LNCaP clone FGC (cell line): ENCODE measurements at regions not wholly inside any gene's neighbourhood (a gene's known extent, or its start where the extent isn't known, plus 50 kb on each side); places are given as distances from the start of the nearest gene placed in this dataset.
A peak's percentile ranks its signal among the peaks of the same experiment; 100 is the strongest.

Experiments used
- DNase-seq: peaks from one replicate; pipeline ENCODE4 v3.0.0-alpha.2; 2011; ENCODE audit warnings: low read depth
- H3K4me3 ChIP-seq: 2 replicates; pipeline ENCODE4 v1.5.1; 2011; ENCODE audit warnings: mild to moderate bottlenecking, low read depth, low read length, control low read depth
- TF ChIP-seq, protein P1 (sequence below): IDR thresholded peaks from 2 replicates; pipeline ENCODE4 v1.5.1; 2012; ENCODE audit warnings: mild to moderate bottlenecking; ENCODE audit not compliant: control insufficient read depth, insufficient read depth; ENCODE audit errors: extremely low read depth

GRCh38 chr2:176709149-176709951 is 440.1 kb downstream of the MTX2 start:
- H3K4me3 ChIP-seq, result no peak overlapping the region

GRCh38 chr2:176709991-176710390 is 440.7 kb downstream of the MTX2 start:
- DNase-seq, result no peak
- TF ChIP-seq, protein P1, sequence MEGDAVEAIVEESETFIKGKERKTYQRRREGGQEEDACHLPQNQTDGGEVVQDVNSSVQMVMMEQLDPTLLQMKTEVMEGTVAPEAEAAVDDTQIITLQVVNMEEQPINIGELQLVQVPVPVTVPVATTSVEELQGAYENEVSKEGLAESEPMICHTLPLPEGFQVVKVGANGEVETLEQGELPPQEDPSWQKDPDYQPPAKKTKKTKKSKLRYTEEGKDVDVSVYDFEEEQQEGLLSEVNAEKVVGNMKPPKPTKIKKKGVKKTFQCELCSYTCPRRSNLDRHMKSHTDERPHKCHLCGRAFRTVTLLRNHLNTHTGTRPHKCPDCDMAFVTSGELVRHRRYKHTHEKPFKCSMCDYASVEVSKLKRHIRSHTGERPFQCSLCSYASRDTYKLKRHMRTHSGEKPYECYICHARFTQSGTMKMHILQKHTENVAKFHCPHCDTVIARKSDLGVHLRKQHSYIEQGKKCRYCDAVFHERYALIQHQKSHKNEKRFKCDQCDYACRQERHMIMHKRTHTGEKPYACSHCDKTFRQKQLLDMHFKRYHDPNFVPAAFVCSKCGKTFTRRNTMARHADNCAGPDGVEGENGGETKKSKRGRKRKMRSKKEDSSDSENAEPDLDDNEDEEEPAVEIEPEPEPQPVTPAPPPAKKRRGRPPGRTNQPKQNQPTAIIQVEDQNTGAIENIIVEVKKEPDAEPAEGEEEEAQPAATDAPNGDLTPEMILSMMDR, result no peak
- no peak overlapping the region for H3K4me3 ChIP-seq

More at GRCh38 chr2:176709149-176709951, 440.1 kb downstream of the MTX2 start:
- no peak for DNase-seq
- TF ChIP-seq, protein P1, result no peak

- DNase-seq, result no peak
- no peak overlapping the region for H3K4me3 ChIP-seq
- TF ChIP-seq, protein P1, result no peak
These were observed 441.5 kb downstream of the MTX2 start for GRCh38 chr2:176710657-176711186.

DNA sequence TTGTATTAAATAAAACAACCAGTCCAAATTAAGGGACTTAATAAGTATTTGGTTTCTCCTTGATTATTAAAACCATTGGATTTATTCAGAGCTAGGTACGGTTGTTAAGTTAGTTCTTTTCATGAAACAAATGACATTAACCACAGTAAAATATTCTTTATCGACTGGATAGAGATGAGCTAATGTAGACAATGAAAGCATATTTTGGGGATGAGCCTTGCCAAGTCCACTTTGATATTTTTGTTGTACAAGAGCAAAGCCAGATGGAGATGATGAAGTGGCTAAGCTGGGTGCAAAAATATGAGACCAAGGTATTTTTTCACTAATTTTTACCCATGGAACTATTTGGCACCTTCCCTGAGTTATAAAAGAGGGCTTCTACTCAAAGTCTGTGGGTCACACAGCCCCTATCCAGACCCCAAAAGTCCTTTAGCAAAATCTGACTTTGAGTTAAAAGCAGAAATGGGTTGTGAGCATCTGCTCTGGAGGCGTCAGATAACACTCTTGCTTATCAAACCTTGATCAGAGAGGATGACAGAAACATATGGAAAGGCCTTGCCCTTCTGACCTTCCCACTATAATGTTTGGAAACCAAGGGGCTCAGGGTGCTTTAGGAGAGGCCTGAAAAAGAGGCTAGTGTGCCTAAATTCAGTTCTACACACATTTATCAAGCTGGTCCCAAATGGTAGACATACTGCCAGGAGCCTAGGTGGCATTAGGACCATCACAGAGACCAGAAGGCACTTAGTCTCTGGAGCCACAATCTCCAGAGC is 456.8 kb downstream of the MTX2 start:
- DNase-seq, result no peak
- no peak overlapping the region for H3K4me3 ChIP-seq
- TF ChIP-seq, protein P1, result no peak

DNA sequence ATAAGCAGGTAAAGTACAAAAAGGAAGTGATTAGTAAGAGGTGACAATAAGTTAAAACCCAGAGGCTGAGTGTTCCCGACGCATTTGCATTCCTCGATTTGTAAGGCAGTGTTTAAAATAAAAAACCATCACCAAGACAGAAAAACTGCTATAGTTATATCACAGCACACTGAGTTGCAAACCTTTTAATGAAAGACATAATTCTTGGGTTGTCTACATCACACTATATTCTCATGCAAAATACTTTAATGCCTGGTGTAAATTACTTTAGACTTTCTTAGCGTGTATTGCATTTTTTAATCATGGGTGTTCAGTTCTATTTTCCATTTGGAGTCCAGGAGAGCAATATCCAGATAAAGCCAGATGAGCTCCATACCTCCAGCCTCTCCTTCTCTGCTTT is 458.5 kb downstream of the MTX2 start:
- H3K4me3 ChIP-seq, result no peak overlapping the region
- no peak for DNase-seq
- TF ChIP-seq, protein P1, result no peak

DNA sequence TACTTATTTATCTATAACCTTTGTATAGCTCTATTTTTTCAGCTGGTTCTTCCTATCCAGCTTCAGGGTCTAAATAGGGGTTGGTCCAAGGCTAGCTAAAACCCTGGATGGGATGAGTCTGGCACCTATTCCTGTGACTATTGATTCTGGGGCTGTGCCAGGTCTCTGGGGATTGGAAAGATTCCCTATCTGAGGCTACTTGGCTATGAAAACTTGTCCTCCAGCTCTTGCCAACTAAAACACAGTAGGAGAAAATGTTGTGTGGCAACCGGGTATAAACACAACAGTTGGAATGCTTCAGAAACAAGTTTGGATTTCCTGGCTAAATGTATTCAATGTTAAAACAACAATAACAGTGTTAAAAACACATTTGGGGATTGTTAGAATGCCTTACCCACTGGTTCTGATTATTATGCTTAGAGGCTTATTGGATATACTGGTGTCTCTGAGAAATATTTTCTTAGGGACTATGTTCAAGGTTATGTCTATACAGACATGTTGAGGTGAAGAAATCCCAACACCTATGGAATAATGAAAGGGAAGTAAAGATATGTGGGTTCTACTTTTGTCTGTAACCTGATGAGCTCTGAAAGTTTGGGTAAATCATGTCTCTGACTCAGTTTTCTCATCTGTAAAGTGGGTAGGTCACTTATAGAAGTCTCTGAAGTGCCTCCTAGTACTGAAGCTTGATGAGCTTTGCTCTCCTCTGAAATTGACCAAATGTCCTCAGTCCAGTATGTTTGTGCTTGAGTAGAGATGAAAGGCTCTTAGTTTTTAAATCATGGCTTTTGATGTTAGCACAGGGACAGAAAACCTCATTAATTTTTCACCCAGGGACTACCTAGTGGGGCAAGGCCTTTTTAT is 460.7 kb downstream of the MTX2 start:
- peak; percentile 69 for DNase-seq
- TF ChIP-seq, protein P1, result no peak
- no peak overlapping the region for H3K4me3 ChIP-seq
